ENCODE measurements at regions not wholly inside any gene's neighbourhood (a gene's known extent, or its start where the extent isn't known, plus 50 kb on each side); places are given as distances from the start of the nearest gene placed in this dataset.

DNA sequence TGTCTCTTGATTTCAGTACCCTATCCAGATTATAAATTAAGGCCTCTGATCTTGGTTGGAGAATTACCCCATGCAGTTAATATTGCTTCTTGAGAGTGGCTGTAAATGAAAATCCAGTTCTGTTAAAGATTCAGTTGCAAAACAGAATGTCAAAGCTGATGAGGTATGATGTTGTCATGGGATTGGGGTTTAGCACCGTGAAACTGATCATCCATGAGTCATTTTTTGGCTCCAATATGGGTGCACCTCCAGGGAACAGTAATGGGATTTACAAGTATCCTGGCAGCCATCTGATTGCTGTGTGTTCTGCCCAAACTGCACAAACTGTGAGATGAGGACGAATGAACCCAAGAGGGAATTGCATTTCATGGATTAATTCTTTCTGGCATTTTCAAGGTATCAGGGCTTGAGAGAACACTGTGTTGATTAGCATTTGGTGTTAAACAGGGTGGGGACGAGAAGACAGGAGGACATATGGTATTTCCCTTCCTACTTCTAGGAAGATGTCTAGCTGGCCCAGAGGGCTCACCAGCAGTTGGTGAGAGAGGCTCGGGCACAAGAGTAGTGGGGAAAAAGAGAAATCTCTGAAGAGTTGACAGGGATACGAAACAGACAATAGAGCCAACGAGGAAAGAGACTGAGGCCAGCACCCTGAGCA lies 214.7 kb downstream of the GAS1 start:
- no peak for DNase-seq (ENCODE audit: extremely low read depth, low read depth, low spot score)

DNA sequence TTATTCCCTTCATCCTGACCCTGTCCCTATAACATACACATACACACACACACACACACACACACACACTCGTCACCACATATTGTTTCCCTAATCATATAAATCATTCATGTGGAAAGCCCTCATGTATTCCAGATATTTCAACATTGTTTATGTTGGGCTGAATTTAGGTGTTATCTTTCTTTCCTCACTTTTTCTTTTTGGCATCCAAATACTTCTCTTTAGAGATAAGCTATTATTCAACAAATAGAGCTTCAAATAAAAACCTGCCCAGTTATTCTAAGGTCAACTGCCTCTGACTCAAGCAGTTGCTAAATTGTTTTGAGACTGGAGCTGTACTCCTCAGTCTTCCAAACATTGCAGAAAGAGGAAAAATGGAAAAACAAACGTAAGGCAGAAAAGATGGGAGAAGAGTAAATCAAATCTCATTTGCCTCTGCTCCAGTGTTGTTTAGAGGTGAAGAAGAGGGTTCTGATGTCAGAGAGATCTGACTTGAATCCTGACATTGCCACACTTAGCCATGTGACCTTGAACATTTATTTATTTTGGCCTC lies 215.7 kb downstream of the GAS1 start:
- no peak for DNase-seq (ENCODE audit: extremely low read depth, low read depth, low spot score)

DNA sequence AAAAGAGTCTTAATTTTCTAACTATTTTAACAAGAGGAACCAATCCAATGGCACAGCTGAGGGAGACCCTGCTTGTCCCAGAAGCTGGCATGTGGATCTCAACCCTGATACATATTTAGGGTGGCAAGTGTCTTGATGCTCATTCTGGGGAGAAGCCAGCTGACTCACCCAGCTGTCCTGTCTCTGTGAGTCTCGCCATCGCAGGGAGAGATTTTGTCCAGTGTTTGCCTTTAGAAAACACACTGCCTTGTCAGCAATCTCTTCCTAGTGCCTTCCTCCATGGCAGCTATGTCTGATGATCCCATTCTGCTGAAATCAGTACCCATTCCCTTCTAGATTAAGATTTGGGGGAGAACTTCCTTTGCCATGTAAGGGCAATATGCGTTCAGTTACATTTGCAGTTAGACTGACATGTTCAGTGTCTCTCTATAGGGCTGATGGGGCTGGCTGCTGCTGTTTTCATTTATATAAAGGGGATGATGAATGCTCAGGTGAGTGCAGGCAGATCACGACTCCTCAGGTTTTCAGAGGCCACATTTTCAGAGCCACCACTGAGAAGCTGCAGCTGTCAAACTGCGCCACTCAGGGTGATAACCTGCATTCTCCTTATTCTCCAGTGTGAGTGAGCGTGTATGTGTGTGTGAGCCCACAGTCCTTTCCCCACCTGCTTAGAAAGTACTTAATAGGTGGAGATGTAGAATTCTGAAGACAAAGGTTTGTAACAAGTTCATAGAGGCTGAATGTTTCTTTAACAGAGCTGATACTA lies 217.0 kb downstream of the GAS1 start:
- DNase-seq (ENCODE audit: extremely low read depth, low read depth, low spot score): no peak

DNA sequence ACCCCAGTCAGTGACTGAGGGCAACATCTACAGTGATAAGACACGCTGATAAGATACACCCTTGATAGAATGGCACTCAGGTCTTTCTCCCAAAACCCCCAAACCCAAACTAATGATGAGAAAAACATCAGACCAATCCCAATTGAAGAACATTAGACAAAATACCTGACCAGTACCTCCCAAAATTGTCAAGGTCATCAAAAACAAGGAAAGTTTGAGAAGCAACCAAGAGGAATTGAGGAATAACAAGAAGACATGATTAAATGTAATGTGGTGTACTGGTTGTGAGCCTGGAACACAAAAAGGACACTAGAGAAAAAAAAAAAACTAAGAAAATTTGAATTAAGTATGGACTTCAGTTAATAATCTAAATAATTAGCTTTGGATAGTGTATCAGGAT lies 222.8 kb downstream of the GAS1 start:
- no peak for DNase-seq (ENCODE audit: extremely low read depth, low read depth, low spot score)

DNA sequence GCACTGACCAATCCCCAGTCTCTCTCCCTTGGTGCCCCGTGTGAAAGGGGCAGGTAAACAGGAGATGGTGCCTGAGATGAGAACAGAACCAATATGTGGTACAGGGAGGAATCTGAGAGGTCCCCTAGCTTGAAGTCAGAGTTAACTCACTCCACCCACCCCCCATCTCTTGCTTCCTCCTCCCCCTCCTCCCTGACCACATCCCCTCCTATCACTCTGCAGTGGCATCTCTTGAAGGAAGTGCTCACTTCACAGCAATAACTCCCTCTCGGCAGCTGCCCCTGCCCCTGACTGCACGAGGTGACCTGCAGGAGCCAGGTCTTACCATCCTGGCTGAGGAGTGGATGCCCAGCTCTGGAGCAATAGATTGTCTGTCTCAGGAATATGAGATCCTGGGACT lies 224.0 kb downstream of the GAS1 start:
- DNase-seq (ENCODE audit: extremely low read depth, low read depth, low spot score): no peak

DNA sequence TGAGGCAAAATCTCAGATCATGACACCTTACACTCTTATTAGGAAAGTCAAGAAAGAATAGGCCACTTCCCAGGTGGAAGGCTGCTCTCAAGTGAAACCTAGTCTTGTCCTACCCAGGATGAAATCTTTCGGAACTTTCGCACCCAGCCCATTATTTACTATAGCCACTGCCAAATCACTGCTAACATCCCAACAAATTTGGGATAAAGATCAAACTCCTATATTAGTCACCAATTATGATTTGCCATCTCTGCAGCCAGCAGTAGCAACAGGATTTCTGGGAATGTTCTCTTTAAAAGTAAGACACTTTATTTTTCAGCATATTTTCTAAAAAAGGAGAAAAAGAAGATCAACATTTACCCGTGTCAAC lies 224.6 kb downstream of the GAS1 start:
- DNase-seq (ENCODE audit: extremely low read depth, low read depth, low spot score): no peak

DNA sequence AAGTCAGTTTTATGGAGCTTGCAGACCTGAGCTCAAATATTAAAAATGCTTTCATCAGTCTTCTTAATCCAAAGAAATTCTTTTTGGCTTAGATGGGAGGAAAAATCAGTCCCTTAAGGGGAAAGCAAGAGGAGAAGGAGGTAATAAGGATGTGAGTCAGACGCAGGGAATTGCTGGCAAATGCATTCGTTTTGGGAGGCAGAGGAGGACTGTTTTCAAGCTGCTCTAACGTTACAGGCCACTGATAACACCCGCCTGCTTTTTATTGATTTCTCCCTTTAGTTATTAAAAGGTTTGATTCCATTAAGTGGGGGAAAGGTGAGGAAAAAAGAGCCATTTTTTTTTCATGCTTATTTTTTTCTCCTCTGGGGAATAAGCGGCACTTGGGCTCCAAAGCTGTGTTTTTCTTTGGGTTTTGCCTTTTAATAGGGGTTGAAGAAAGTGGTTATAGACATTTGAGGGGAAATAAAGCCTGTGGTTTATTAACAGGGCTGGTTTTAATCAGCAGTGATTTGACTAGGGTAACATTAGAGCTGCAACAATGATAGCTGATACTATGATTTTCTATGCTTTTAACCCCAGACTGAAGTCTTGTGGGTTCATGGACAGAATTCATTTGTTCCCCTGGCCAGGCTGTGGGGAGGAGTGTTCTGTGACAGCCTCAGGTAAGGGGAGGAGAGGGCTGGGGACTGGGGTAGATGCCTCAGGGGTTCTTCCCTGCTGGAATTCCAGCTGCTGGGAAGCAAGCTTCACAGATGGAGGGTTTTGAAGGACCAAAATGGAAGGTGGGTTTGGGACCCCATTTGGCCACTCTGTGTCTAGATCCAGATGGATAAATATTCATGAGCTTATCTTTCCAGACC lies 225.2 kb downstream of the GAS1 start:
- no peak for DNase-seq (ENCODE audit: extremely low read depth, low read depth, low spot score)

DNA sequence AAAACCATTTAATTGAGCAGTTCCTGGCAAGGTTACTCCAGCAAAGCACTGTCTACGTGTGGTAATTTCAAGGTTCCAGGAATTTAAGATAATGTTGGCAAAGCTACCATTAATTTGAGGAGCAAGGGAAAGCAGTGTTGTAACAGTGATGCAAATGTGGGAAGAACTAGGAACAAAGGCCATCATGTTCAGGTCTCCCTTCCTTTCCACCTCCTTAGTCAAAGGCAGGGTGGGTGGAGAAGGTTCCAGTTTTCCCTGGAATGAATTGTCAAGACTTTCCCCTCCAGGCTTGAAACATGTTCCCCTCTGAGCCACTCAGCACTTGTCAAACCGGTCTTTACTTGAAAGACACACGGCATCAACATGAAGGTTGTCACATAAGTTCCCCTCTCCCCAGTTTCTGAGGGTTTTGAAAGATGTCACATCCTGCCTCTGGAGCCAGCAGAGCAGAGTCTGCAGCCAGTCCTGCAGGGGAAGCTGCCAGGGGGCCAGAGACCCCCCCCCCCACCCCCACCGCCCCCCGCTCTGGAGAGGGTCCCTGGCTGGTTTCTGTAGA lies 226.0 kb downstream of the GAS1 start:
- DNase-seq (ENCODE audit: extremely low read depth, low read depth, low spot score): no peak

DNA sequence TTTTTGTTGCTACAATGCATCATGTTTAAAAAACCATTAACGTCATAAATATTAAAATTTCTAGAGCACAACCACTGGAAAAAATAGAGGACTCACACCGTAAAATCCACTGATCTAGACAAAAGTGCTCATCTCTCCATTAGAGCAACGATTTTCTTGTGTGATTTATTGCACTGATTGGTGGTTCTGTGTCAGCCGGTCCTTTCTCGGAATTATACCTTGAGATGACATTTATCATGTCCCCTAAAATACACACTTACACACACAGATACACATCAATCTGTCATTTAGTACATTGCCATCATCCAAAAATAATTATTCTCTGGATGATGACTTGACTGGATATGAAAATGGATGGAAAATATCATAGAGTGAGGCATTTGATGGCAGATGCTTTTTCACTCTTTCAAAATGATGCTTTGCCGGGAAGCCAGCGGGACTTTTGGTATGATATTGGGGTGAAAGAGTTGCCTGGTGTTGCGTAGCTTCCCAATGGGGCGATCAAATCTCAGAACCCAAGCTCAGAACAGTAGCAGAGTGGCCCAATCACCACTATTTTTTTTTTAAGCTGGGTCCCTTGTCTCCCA lies 226.6 kb downstream of the GAS1 start:
- no peak for DNase-seq (ENCODE audit: extremely low read depth, low read depth, low spot score)

DNA sequence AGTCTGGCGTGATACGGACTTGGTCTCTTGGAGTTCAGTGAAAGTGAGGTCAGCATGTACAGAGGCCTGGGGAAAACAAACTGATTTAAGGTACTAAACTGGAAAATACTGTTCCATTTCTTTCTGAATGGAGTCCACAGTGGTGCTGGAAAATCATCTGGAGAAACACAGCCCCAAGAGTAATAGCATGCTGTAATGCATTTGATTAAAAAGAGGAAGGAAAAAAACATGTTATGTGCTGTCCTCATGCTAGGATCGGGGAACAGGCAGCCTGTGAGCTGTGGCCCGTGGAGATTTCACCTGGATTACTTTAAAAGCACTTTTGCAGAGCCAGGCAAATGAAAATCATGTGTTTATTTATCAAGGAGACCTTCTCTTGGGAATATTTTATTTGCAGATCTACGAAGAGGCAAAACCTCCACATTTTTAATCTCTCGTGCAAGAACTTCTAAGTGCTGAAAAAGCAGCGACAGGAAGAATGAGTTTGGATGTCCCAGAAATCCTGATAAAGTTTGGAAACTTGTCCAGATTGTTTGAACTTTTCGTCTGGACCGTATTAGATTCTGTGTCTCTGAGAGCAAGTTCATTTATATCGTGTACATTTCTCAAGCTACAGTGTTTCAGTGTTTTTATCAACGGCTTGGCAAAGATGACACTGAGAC lies 228.8 kb downstream of the GAS1 start:
- no peak for DNase-seq (ENCODE audit: extremely low read depth, low read depth, low spot score)

DNA sequence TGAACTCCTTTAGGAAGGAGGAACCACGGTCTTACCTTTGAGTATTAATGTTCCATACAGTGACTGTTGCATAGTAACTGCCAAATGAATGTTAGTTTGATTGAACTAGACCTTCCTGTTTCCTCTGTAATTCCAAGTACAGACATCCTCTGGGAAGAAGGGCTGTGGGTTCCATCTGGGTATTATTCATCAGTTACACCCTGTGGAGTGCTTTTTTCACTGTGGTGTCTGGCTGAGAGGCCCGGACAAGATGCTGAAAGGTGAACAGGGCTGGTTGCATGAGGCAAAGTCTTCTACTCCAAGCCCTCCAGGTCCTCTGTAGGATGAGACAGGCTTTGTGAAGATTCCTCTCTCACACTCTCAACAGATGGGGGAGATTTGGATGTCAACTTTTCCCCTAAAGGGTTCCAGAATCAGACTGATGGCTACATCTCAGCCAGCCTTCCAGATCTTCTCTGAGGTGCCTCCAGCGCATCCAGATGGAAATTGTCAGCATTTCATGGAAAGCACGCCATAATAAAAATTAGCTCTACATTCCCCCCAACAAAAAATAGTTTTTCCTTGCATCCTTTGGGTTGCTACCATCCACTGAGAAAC lies 230.9 kb downstream of the GAS1 start:
- DNase-seq (ENCODE audit: extremely low read depth, low read depth, low spot score): no peak

DNA sequence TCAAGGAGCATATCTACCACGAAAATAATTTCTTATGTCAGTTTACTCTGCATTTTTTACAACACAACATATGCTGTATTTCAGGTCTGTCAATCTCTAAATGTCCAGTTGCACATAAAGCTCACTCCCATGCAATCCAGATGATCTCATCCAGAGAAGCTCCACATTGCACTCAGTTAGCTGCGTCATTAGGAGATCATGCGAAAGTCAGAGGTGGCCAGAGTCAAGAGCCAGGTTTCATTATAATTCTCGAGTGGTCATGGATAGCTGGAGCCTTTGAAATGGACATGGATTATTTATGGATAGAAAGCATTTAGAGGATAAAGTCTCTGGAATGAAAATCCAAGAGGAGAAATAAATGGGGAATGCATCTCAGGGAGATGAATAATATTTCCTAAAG lies 232.3 kb downstream of the GAS1 start:
- no peak for DNase-seq (ENCODE audit: extremely low read depth, low read depth, low spot score)

DNA sequence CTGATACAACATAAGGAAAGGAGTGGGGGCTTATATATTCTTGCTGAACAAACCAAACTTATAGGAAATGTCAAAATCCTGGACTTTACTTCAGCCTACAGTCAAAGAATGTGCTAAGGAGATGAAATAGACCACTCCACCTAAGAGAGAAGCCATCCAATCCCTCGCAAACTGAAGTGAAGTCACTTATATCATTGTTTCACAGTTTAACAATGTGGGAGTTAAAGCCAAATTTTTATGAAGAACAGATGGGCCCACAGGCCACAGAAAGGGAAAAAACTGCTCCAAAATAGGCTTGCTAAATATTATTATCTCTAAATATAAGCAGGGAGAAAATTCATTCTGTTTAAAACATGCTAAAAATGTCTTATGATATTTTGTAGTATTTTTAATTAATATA lies 233.3 kb downstream of the GAS1 start:
- DNase-seq (ENCODE audit: extremely low read depth, low read depth, low spot score): no peak

DNA sequence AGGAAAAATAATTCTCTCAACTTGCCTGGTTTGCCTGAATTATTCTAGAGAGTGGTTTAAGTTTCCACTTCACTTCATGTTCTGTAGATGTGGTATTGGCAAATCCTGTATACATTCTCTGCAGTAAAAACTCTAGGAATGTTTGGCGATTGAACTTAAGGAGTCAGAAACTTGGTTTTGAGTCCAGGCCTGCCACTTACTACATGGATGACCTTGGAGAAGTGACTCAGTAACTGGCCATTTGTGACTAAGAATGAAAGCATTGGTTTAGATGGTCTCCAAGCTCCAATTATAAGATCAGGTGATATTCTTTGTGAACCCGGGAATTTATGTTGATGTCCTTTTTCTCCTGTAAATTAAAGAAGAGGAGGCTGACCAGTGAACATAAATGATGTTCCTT lies 233.8 kb downstream of the GAS1 start:
- DNase-seq (ENCODE audit: extremely low read depth, low read depth, low spot score): no peak

DNA sequence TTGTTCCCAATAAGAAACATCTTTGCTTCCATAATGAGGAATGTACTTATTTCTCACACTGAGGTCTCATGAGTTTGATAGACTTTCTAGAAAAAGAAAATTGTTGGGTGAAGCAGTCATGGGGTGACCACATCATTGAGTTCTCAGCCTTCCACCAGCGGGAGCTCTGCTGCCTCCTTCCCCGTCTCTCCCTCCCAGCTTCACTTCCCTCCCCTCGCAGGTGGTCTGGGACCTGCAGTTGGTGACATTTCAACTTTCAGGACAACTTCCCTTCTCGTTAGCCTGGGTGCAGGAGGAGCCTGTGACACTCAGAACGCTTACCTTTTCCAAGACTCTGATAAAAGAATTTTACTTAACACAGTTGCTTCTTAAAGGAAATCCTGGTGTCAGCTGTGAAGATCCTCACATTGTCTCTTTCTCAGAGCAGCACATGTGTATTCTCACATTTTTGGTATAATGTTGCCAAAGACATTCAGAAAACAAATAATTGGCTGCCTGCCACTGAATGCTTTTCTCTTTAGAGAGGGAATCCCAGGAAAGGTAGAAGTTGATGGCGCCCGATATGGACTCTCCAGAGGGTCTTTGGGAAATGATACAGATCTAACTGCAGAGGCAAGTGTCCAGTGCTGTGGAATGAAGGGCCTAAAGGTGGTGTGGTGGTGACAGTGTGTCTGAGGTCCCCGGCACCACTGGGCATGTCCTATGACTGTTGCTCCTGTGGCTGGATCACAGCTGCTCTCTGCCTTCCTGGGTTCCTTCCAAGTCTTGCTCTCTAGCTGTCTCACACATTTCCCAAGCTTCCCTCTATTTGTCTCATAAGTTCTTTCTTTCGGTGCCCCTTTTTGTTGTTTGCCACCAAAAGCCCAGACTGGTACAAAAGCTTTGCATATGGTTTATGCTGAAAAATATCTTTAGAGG lies 238.1 kb downstream of the GAS1 start:
- no peak for DNase-seq (ENCODE audit: extremely low read depth, low read depth, low spot score)

DNA sequence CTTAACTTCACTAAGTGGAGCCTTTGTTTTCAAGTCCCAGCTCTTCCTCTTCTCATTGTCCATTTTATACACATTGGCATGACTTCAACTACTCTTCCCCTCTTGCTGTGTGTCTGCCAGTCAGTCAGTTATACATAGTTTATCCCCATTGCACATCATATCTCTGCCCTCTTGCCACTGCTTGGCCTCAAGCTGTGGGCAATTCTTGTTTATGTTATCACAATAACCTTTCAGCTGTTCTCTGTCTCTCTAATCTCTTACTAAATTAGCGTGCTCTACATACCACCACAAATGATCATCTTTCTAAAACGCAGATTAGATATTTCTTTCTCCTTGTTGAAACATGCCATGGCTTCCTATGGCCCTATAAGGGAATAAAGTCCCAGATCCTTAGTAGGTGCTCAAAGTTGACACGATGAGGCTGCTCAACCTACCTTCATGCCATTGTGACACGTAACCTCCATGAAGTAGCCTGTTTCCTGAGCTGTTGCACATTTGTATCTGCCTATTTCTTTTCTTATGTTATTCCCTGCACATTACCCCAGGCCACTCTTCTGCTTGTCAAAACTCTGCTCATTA lies 239.3 kb downstream of the GAS1 start:
- DNase-seq (ENCODE audit: extremely low read depth, low read depth, low spot score): no peak

DNA sequence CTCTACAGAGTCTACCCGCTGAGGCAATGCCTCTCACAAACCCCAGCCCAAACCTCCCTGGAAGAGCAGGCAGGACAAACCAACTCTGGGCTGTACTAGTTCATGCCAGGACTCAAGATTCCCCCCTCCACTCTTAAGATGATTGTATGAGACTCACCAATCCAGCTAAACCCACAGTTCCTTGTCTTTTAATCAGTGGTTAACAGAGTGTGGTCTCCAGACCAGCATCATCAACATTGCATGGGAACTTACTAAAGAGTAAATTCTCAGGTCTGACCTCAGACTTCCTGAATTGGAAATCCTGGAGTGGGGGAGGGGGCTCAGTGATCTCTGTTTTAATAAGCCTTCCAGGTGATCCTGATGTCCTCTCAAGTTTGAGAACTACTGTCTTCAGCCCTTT lies 240.9 kb downstream of the GAS1 start:
- no peak for DNase-seq (ENCODE audit: extremely low read depth, low read depth, low spot score)

DNA sequence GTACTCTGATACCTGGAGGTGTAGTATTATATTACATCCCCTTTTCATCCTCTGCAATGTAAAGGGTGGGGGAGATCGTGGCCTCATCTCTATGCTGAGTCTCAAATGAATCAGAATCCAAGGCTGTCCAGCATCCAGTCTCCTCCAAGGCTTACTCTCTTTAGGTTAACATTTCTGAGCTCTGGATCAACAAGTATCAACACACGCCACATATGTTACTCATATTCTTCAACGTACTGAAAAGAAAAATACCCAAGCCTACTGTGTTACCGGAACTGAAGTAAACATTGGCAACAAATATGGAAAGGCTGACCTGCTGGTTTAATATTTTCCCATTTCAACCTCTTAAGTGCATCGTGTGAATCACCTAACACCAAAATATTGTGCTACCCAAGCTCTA lies 241.8 kb downstream of the GAS1 start:
- no peak for DNase-seq (ENCODE audit: extremely low read depth, low read depth, low spot score)
